Neural cell (in vitro differentiated cells): ENCODE measurements at regions not wholly inside any gene's neighbourhood (a gene's known extent, or its start where the extent isn't known, plus 50 kb on each side); places are given as distances from the start of the nearest gene placed in this dataset.

Experiments
- H2AFZ ChIP-seq: fragments of 200-600, 300-800 bp; sonication (generic), shearing (Covaris generic); 2 replicates; pipeline ENCODE4 v1.6.0; 2014; ENCODE audit warnings: low read depth, mild to moderate bottlenecking, antibody characterized with exemption, low read length, moderate library complexity
- H3F3A ChIP-seq: fragments of 200-600 bp; shearing (Covaris generic); 2 replicates; pipeline ENCODE4 v1.6.1; 2016; ENCODE audit warnings: mild to moderate bottlenecking, moderate library complexity, mixed read lengths, antibody characterized with exemption, low read length; ENCODE audit not compliant: insufficient read depth, poor library complexity, severe bottlenecking
- H3K27ac ChIP-seq: fragments of 200-600, 300-800 bp; sonication (generic), shearing (Covaris generic); 2 replicates; pipeline ENCODE4 v1.5.1; 2014; ENCODE audit warnings: mild to moderate bottlenecking, low read length, moderate library complexity
- H3K27me3 ChIP-seq: fragments of 300-800, 200-600 bp; sonication (generic), shearing (Covaris generic); 2 replicates; pipeline ENCODE4 v1.6.0; 2014; ENCODE audit warnings: mild to moderate bottlenecking, low read depth, low read length, moderate library complexity; ENCODE audit not compliant: insufficient read depth
- H3K36me3 ChIP-seq: fragments of 300-800, 200-600 bp; sonication (generic), shearing (Covaris generic); 2 replicates; pipeline ENCODE4 v1.5.1; 2014; ENCODE audit warnings: mild to moderate bottlenecking, antibody characterized with exemption, low read length, moderate library complexity; ENCODE audit not compliant: insufficient read depth
- H3K4me2 ChIP-seq: fragments of 300-800, 200-600 bp; sonication (generic), shearing (Covaris generic); 2 replicates; pipeline ENCODE4 v1.6.0; 2014; ENCODE audit warnings: mild to moderate bottlenecking, low read length
- H3K4me3 ChIP-seq: fragments of 300-800, 200-600 bp; sonication (generic), shearing (Covaris generic); 2 replicates; pipeline ENCODE4 v1.5.1; 2014; ENCODE audit warnings: mild to moderate bottlenecking, low read length, moderate library complexity
- H3K79me2 ChIP-seq: fragments of 200-600 bp; shearing (Covaris generic); replicated peaks from 2 replicates; pipeline ENCODE4 v1.6.0; 2014; ENCODE audit warnings: mild to moderate bottlenecking, low read length, moderate library complexity; ENCODE audit not compliant: insufficient read depth
- H3K9ac ChIP-seq: fragments of 300-800, 200-600 bp; sonication (generic), shearing (Covaris generic); 2 replicates; pipeline ENCODE4 v1.6.1; 2016; ENCODE audit warnings: mild to moderate bottlenecking, low read length, mixed read lengths
- H3K9me2 ChIP-seq: fragments of 200-600 bp; shearing (Covaris generic); 2 replicates; pipeline ENCODE4 v1.6.1; 2016; ENCODE audit warnings: mild to moderate bottlenecking, low read length, mixed read lengths; ENCODE audit not compliant: insufficient read depth
- H3K9me3 ChIP-seq: fragments of 200-600, 300-800 bp; sonication (generic), shearing (Covaris generic); 2 replicates; pipeline ENCODE4 v1.6.1; 2016; ENCODE audit warnings: mild to moderate bottlenecking, mixed run types, low read length, moderate library complexity, mixed read lengths
- H4K20me1 ChIP-seq: fragments of 200-600 bp; shearing (Covaris generic); 2 replicates; pipeline ENCODE4 v1.6.1; 2016; ENCODE audit warnings: mild to moderate bottlenecking, mixed run types; ENCODE audit not compliant: insufficient read depth
- EP300 ChIP-seq: fragments of 450-650 bp; conservative IDR thresholded peaks from 2 replicates; pipeline ENCODE4 v1.6.1; 2014; ENCODE audit warnings: antibody characterized with exemption, mild to moderate bottlenecking, moderate library complexity; ENCODE audit not compliant: poor library complexity, severe bottlenecking
- EZH2 ChIP-seq: fragments of 200-600, 300-800 bp; shearing (Covaris generic), sonication (generic); IDR thresholded peaks from 2 replicates; pipeline ENCODE4 v1.6.1; 2014; ENCODE audit warnings: antibody characterized with exemption, low read length, borderline replicate concordance, mild to moderate bottlenecking; ENCODE audit not compliant: insufficient read depth, poor library complexity, severe bottlenecking
- MXI1 ChIP-seq: fragments of 450-650 bp; conservative IDR thresholded peaks from 2 replicates; pipeline ENCODE4 v1.6.1; 2014; ENCODE audit warnings: antibody characterized with exemption, mild to moderate bottlenecking; ENCODE audit not compliant: poor library complexity, severe bottlenecking
- POLR2AphosphoS5 ChIP-seq: IDR thresholded peaks from 2 replicates; pipeline ENCODE4 v1.6.1; 2012
- RAD21 ChIP-seq: fragments of 450-650 bp; conservative IDR thresholded peaks from 2 replicates; pipeline ENCODE4 v1.6.1; 2014; ENCODE audit warnings: antibody characterized with exemption, mild to moderate bottlenecking, moderate library complexity
- SMC3 ChIP-seq: fragments of 450-650 bp; conservative IDR thresholded peaks from 2 replicates; pipeline ENCODE4 v1.6.1; 2014; ENCODE audit warnings: antibody characterized with exemption, mild to moderate bottlenecking, moderate library complexity; ENCODE audit not compliant: poor library complexity
- TAF1 ChIP-seq: IDR thresholded peaks from 2 replicates; pipeline ENCODE4 v1.6.1; 2012; ENCODE audit warnings: low read depth
- TF ChIP-seq, protein P1 (sequence below): fragments of 450-650 bp; IDR thresholded peaks from 2 replicates; pipeline ENCODE4 v1.5.1; 2014; ENCODE audit warnings: antibody characterized with exemption, mild to moderate bottlenecking, moderate library complexity; ENCODE audit not compliant: poor library complexity, severe bottlenecking
- TF ChIP-seq, protein P2 (sequence below): IDR thresholded peaks from 2 replicates; pipeline ENCODE4 v1.6.1; 2012; ENCODE audit warnings: borderline replicate concordance

DNA sequence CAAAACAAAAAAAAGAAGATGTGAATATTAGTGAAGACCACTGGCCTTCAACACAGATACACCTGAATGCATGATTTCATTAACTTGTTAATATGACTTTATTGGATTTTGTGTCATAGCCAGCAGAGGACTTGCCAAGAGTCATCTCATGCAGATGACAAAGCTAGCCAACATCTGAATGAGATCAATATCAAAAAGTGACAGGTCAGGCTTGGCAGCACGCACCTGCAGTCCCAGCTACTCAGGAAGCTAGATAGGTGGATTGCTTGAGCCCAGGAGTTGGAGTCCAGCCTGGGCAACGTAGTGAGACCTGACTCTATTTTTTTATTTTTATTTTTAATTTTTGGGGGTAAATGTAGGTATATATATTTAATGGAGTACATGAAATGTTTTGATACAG, 54.5 kb upstream of the TGIF1 start:
- H3K79me2 ChIP-seq, result no peaks in the 10 kb centered on the region
- no peaks in the 10 kb centered on the region for H4K20me1 ChIP-seq
- no peak for TF ChIP-seq MXI1
- TF ChIP-seq RAD21, result no peak
- TF ChIP-seq, protein P1, sequence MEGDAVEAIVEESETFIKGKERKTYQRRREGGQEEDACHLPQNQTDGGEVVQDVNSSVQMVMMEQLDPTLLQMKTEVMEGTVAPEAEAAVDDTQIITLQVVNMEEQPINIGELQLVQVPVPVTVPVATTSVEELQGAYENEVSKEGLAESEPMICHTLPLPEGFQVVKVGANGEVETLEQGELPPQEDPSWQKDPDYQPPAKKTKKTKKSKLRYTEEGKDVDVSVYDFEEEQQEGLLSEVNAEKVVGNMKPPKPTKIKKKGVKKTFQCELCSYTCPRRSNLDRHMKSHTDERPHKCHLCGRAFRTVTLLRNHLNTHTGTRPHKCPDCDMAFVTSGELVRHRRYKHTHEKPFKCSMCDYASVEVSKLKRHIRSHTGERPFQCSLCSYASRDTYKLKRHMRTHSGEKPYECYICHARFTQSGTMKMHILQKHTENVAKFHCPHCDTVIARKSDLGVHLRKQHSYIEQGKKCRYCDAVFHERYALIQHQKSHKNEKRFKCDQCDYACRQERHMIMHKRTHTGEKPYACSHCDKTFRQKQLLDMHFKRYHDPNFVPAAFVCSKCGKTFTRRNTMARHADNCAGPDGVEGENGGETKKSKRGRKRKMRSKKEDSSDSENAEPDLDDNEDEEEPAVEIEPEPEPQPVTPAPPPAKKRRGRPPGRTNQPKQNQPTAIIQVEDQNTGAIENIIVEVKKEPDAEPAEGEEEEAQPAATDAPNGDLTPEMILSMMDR, result no peak
- no peak for TF ChIP-seq TAF1
- no peak for TF ChIP-seq EZH2
- TF ChIP-seq, protein P2, sequence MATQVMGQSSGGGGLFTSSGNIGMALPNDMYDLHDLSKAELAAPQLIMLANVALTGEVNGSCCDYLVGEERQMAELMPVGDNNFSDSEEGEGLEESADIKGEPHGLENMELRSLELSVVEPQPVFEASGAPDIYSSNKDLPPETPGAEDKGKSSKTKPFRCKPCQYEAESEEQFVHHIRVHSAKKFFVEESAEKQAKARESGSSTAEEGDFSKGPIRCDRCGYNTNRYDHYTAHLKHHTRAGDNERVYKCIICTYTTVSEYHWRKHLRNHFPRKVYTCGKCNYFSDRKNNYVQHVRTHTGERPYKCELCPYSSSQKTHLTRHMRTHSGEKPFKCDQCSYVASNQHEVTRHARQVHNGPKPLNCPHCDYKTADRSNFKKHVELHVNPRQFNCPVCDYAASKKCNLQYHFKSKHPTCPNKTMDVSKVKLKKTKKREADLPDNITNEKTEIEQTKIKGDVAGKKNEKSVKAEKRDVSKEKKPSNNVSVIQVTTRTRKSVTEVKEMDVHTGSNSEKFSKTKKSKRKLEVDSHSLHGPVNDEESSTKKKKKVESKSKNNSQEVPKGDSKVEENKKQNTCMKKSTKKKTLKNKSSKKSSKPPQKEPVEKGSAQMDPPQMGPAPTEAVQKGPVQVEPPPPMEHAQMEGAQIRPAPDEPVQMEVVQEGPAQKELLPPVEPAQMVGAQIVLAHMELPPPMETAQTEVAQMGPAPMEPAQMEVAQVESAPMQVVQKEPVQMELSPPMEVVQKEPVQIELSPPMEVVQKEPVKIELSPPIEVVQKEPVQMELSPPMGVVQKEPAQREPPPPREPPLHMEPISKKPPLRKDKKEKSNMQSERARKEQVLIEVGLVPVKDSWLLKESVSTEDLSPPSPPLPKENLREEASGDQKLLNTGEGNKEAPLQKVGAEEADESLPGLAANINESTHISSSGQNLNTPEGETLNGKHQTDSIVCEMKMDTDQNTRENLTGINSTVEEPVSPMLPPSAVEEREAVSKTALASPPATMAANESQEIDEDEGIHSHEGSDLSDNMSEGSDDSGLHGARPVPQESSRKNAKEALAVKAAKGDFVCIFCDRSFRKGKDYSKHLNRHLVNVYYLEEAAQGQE, result no peak
- TF ChIP-seq EP300, result no peak
- no peak for TF ChIP-seq SMC3
- TF ChIP-seq POLR2AphosphoS5, result no peak
- H3K4me2 ChIP-seq, result no peak overlapping the region
- H3K9me3 ChIP-seq, result no peaks in the 10 kb centered on the region
- no peaks in the 10 kb centered on the region for H3F3A ChIP-seq
- no peak overlapping the region for H2AFZ ChIP-seq
- H3K9ac ChIP-seq, result no peak overlapping the region
- H3K27ac ChIP-seq, result no peak overlapping the region
- no peaks in the 10 kb centered on the region for H3K9me2 ChIP-seq
- no peaks in the 10 kb centered on the region for H3K27me3 ChIP-seq
- no peak overlapping the region for H3K4me3 ChIP-seq
- no peaks in the 10 kb centered on the region for H3K36me3 ChIP-seq

DNA sequence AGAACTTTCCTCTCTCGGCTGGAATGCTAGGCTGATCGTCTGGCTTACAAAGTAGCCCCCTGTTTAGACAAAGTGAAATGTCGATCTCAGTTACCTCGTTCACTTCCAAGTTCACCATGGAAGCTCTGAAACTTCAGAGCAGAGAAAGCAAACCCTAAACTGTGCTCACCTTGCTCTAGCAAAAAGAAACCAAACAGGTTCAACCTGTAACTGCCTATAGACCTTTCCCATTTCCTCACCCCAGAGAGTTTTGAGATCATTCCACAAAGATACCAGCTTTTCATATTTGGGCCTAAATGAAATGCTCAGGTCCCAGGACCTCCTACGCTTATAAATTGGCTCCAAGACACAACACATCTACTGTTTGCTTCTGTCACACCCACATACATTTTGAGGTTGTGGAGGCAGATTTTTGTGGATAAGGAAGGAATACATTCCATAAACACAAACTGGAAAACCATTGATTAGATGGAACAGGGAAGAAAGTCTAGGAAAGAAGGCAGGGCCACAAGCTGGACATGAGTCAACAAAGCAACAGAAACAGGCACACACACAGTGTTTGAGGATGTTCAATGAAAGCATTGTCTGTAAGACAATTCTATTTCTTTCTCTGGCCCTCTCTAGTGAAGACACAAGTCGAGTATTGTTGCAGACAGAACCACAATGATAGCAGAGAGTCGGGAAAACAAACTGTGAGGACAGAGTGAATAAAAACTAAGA, 52.8 kb upstream of the TGIF1 start:
- Histone ChIP-seq H4K20me1 (no peaks in the 10 kb centered on the region), H3K9ac (no peak overlapping the region), H3K4me3 (no peak overlapping the region), H3F3A (no peaks in the 10 kb centered on the region), H2AFZ (no peak overlapping the region), H3K79me2 (no peaks in the 10 kb centered on the region), H3K9me3 (no peaks in the 10 kb centered on the region), H3K27me3 (no peaks in the 10 kb centered on the region), H3K4me2 (no peak overlapping the region), H3K36me3 (no peaks in the 10 kb centered on the region), H3K9me2 (no peaks in the 10 kb centered on the region), H3K27ac (no peak overlapping the region)
- TF ChIP-seq SMC3, result no peak
- TF ChIP-seq, protein P1, result no peak
- TF ChIP-seq, protein P2, result no peak
- TF ChIP-seq TAF1, result no peak
- no peak for TF ChIP-seq RAD21
